GM23338 (cell line): ENCODE measurements at regions not wholly inside any gene's neighbourhood (a gene's known extent, or its start where the extent isn't known, plus 50 kb on each side); places are given as distances from the start of the nearest gene placed in this dataset.

ENCODE experiments used
- CREB1 ChIP-seq: fragments of 250-450 bp; sonication (Bioruptor Pico); IDR thresholded peaks from 2 replicates; pipeline ENCODE4 v1.5.0; 2020; ENCODE audit warnings: low read depth, mild to moderate bottlenecking, moderate library complexity
- CTCF ChIP-seq, 2 experiments: fragments of 200-600 bp in 1 of 2; sonication (generic) in 1 of 2; conservative IDR thresholded peaks; 2 replicates each; pipeline versions ENCODE4 v1.5.1 to v1.6.1; 2016 to 2017; ENCODE audit warnings: antibody characterized with exemption in 2 of 2, low read depth in 2 of 2, mild to moderate bottlenecking in 2 of 2, moderate library complexity in 1 of 2
- EZH2 ChIP-seq: fragments of 200-600 bp; sonication (generic); IDR thresholded peaks from one replicate; pipeline ENCODE4 v1.8.0; 2017; ENCODE audit warnings: antibody characterized with exemption, mild to moderate bottlenecking, low read depth; ENCODE audit not compliant: unreplicated experiment
- EZH2phosphoT487 ChIP-seq: fragments of 200-600 bp; sonication (generic); IDR thresholded peaks from one replicate; pipeline ENCODE4 v1.8.1; 2018; ENCODE audit warnings: antibody characterized with exemption; ENCODE audit not compliant: unreplicated experiment
- POLR2AphosphoS5 ChIP-seq: IDR thresholded peaks from 2 replicates; pipeline ENCODE4 v1.6.1; 2016; ENCODE audit warnings: antibody characterized with exemption, low read depth
- REST ChIP-seq: IDR thresholded peaks from one replicate; pipeline ENCODE4 v1.6.1; 2018; ENCODE audit warnings: antibody characterized with exemption; ENCODE audit not compliant: unreplicated experiment

GRCh38 chrX:54640736-54641135 lies 110.7 kb downstream of the GNL3L start:
- no peak for TF ChIP-seq EZH2phosphoT487
- no peak for TF ChIP-seq CTCF (conservative IDR thresholded peaks at IDR 0.05; ENCODE audit: low read depth in 2 of 2)
- no peak for TF ChIP-seq POLR2AphosphoS5
- TF ChIP-seq EZH2, result no peak
- TF ChIP-seq CREB1 (CRISPR knock-in tag), result no peak
- no peak for TF ChIP-seq REST
